Nephron (organoid): ENCODE measurements at regions not wholly inside any gene's neighbourhood (a gene's known extent, or its start where the extent isn't known, plus 50 kb on each side); places are given as distances from the start of the nearest gene placed in this dataset.

Experiments used
- H3K27ac Mint-ChIP-seq, 3 experiments: 2 replicates each; pipeline ENCODE4 v1.8.0; 2020; ENCODE audit warnings: mixed read lengths in 3 of 3, mild to moderate bottlenecking in 2 of 3, moderate library complexity in 1 of 3
- H3K27me3 Mint-ChIP-seq: 2 replicates; pipeline ENCODE4 v1.8.0; 2021; ENCODE audit warnings: low read depth, mild to moderate bottlenecking, moderate library complexity, mixed read lengths
- H3K36me3 Mint-ChIP-seq: 2 replicates; pipeline ENCODE4 v1.8.0; 2020; ENCODE audit warnings: low read depth, mixed read lengths
- H3K4me1 Mint-ChIP-seq: 2 replicates; pipeline ENCODE4 v1.8.0; 2020; ENCODE audit warnings: mixed read lengths
- H3K4me3 Mint-ChIP-seq, 3 experiments: 2 replicates each; pipeline ENCODE4 v1.8.0; 2020; ENCODE audit warnings: mild to moderate bottlenecking in 3 of 3, mixed read lengths in 3 of 3, moderate library complexity in 2 of 3
- H3K9me3 Mint-ChIP-seq: 2 replicates; pipeline ENCODE4 v1.8.0; 2020; ENCODE audit warnings: mixed read lengths
- TF ChIP-seq, protein P1 (sequence below), 3 experiments: fragments of 200-600 bp; sonication (generic); IDR thresholded peaks; one replicate each; pipeline ENCODE4 v1.5.0; 2021; ENCODE audit warnings: antibody characterized with exemption in 3 of 3; ENCODE audit not compliant: unreplicated experiment in 3 of 3

DNA sequence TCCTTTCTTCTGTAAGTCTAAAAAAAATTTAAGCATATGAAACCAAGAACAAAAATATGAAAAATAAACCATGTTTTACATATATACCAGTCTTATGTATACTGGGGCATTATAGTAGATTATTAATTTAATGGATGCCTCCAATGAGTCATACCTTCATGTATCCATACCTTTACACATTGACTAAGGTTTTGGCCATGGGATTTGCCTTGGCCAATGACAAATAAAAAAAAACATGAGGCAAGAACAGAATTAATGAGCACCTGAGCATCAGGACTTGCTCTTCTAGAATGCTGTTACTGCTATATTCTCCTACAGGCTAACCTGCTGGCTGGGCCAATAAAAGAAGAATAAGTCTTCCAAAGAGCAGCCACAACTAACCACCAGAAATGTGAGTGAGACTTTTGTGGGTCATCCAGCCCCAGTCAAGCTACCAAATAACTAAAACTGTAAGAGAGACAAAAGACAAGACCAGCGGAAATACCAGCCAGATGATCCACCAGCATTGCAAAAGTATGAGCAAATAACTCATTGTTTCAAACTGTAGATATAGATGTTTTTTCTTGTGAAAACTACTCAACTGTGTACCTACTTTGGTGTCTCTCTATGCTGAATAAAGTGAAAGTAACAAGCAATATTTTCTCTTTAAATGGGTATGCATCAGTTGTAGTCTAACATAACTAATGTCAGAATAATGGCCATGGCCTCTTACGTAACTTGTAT, 749.6 kb upstream of the VRK2 start:
- Mint-ChIP-seq H3K27me3 (no peaks in the 10 kb centered on the region), H3K9me3 (no peaks in the 10 kb centered on the region), H3K27ac (no peak overlapping the region), H3K4me1 (no peaks in the 10 kb centered on the region), H3K36me3 (no peaks in the 10 kb centered on the region), H3K4me3 (no peak overlapping the region)
- TF ChIP-seq, protein P1, sequence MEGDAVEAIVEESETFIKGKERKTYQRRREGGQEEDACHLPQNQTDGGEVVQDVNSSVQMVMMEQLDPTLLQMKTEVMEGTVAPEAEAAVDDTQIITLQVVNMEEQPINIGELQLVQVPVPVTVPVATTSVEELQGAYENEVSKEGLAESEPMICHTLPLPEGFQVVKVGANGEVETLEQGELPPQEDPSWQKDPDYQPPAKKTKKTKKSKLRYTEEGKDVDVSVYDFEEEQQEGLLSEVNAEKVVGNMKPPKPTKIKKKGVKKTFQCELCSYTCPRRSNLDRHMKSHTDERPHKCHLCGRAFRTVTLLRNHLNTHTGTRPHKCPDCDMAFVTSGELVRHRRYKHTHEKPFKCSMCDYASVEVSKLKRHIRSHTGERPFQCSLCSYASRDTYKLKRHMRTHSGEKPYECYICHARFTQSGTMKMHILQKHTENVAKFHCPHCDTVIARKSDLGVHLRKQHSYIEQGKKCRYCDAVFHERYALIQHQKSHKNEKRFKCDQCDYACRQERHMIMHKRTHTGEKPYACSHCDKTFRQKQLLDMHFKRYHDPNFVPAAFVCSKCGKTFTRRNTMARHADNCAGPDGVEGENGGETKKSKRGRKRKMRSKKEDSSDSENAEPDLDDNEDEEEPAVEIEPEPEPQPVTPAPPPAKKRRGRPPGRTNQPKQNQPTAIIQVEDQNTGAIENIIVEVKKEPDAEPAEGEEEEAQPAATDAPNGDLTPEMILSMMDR (IDR thresholded peaks at IDR 0.05; ENCODE audit: unreplicated experiment in 3 of 3): no peak

DNA sequence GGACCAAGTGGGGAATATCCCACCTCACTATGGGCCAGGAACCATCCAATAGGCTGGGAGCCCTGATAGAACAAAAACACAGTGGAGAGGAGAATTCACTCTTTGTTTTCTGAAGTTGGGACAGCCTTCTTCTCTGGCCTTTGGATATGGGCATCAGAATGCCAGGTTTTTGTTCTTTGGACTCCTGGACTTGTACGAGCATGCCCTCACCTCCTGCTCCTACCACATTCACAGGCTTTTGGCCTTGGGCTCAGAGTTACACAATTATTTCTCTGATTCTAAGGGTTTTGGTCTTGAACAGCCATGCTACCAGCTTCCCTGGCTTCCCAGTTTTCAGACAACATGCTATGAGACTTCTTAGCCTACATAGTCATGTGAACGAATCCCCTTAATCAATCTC, 732.9 kb upstream of the VRK2 start:
- TF ChIP-seq, protein P1 (IDR thresholded peaks at IDR 0.05; ENCODE audit: unreplicated experiment in 3 of 3): no peak
- no peak overlapping the region for H3K27ac Mint-ChIP-seq
- H3K36me3 Mint-ChIP-seq: no peaks in the 10 kb centered on the region
- peaks cover 6% of the 10 kb centered on the region for H3K9me3 Mint-ChIP-seq
- H3K4me1 Mint-ChIP-seq: no peaks in the 10 kb centered on the region
- no peaks in the 10 kb centered on the region for H3K27me3 Mint-ChIP-seq
- no peak overlapping the region for H3K4me3 Mint-ChIP-seq

DNA sequence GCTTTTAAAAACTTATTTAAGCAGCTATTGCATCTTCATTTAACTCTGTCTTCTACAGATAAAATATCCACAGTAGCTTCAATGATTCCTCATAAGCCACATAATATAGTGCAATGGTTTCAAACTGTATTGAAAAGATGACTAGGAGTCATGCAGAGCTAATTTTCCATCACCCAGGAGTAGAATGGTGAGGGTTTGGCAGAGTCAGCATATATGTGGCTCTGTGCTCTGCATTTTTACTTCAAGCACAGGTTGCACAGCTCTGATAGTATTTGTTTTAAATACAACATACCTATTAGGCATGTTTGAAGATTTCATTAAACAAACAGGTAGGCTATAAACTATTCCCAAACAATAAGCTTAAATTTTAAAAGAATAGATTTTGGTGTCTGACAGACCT, 731.9 kb upstream of the VRK2 start:
- H3K4me3 Mint-ChIP-seq: no peak overlapping the region
- H3K4me1 Mint-ChIP-seq: no peaks in the 10 kb centered on the region
- H3K36me3 Mint-ChIP-seq: no peaks in the 10 kb centered on the region
- TF ChIP-seq, protein P1 (IDR thresholded peaks at IDR 0.05; ENCODE audit: unreplicated experiment in 3 of 3): no peak
- no peaks in the 10 kb centered on the region for H3K27me3 Mint-ChIP-seq
- H3K27ac Mint-ChIP-seq: no peak overlapping the region
- H3K9me3 Mint-ChIP-seq: peaks cover 6% of the 10 kb centered on the region

DNA sequence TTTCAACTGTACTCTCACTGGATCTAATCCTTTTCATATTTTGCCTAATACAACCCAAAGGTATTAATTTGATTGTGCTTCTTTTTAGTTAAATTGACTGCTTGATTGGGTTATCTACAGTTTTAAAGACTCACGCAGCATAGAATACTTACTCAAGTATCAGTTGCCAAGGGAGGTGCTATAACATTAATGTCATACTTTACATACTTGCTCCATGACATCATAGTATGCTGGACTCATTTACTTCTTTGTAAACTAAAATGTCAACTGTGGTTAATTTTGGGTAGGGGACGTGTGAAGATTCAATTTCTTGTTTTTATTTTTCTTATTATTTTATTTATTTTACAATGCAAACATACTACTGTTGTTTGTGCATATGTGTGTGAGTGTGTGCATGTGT, 716.2 kb upstream of the VRK2 start:
- H3K27ac Mint-ChIP-seq: no peak overlapping the region
- no peaks in the 10 kb centered on the region for H3K9me3 Mint-ChIP-seq
- H3K4me3 Mint-ChIP-seq: no peak overlapping the region
- no peaks in the 10 kb centered on the region for H3K4me1 Mint-ChIP-seq
- TF ChIP-seq, protein P1 (IDR thresholded peaks at IDR 0.05; ENCODE audit: unreplicated experiment in 3 of 3): no peak
- no peaks in the 10 kb centered on the region for H3K27me3 Mint-ChIP-seq
- H3K36me3 Mint-ChIP-seq: no peaks in the 10 kb centered on the region

DNA sequence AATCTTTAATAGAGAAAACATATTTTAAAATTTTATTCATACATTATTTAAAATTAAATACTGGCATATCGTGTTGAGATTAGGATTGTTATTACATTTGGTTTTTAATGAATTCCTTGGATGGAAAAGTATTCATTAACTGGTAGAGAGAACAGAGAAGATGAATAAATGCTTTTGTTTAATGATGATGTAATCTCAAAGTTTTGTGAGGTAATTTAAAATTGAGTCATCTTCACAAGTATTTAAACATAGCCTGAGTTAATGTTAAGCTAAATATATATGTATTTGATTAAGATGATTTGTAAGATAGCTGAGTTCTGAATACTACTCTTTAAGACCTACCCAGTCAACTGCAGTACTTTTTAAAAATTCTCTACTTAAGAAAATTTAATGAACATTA, 713.4 kb upstream of the VRK2 start:
- H3K4me1 Mint-ChIP-seq: no peaks in the 10 kb centered on the region
- H3K9me3 Mint-ChIP-seq: no peaks in the 10 kb centered on the region
- no peaks in the 10 kb centered on the region for H3K36me3 Mint-ChIP-seq
- TF ChIP-seq, protein P1 (IDR thresholded peaks at IDR 0.05; ENCODE audit: unreplicated experiment in 3 of 3): no peak
- H3K27ac Mint-ChIP-seq: no peak overlapping the region
- H3K4me3 Mint-ChIP-seq: no peak overlapping the region
- no peaks in the 10 kb centered on the region for H3K27me3 Mint-ChIP-seq

DNA sequence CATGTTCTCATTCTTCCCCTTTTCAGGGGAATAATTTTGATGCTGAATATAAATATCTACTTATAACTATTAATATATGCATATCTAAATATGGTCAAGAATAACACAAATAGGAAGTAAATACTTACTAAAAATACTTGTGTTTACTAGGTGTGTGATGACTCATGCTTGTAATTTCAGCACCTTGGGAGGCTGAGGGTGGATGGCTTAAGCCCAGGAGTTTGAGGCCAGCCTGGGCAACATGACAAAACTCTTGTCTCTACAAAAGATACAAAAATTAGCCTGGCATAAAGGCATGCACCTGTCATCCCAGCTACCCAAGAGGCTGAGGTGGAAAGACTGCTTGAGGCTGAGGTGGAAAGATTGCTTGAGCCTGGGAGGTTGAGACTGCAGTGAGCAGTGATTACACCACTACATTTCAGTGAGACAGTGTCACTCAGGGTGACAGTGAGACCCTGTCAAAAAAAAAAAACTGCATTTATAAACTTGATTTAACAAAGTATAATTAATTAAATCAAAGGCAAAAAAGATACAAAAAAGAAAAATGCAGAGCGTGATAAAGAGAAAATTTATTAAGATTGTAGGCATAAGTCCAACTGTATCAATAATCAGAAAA, 703.1 kb upstream of the VRK2 start:
- H3K36me3 Mint-ChIP-seq: no peaks in the 10 kb centered on the region
- no peak overlapping the region for H3K4me3 Mint-ChIP-seq
- TF ChIP-seq, protein P1 (IDR thresholded peaks at IDR 0.05; ENCODE audit: unreplicated experiment in 3 of 3): no peak
- peaks cover 15% of the 10 kb centered on the region for H3K9me3 Mint-ChIP-seq
- H3K27me3 Mint-ChIP-seq: no peaks in the 10 kb centered on the region
- H3K4me1 Mint-ChIP-seq: no peaks in the 10 kb centered on the region
- H3K27ac Mint-ChIP-seq: no peak overlapping the region
